Neural progenitor cell (in vitro differentiated cells): ENCODE measurements at regions not wholly inside any gene's neighbourhood (a gene's known extent, or its start where the extent isn't known, plus 50 kb on each side); places are given as distances from the start of the nearest gene placed in this dataset.

Source experiments
- DNase-seq: peaks from one replicate; pipeline ENCODE4 v3.0.0-alpha.2; 2016; ENCODE audit warnings: low spot score
- H2AFZ ChIP-seq: fragments of 200-600 bp; sonication (generic); replicated peaks from 2 replicates; pipeline ENCODE4 v1.6.1; 2016; ENCODE audit warnings: antibody characterized with exemption
- H3F3A ChIP-seq: fragments of 200-600 bp; sonication (generic); 2 replicates; pipeline ENCODE4 v1.6.1; 2016; ENCODE audit warnings: antibody characterized with exemption, low read depth
- H3K27ac ChIP-seq: fragments of 200-600 bp; sonication (generic); 2 replicates; pipeline ENCODE4 v1.5.1; 2016; ENCODE audit warnings: mild to moderate bottlenecking
- H3K27me3 ChIP-seq: fragments of 200-600 bp; sonication (generic); 2 replicates; pipeline ENCODE4 v1.6.1; 2016; ENCODE audit warnings: mild to moderate bottlenecking, moderate library complexity
- H3K36me3 ChIP-seq: fragments of 200-600 bp; sonication (generic); 2 replicates; pipeline ENCODE4 v1.5.1; 2016
- H3K4me1 ChIP-seq: fragments of 200-600 bp; sonication (generic); 2 replicates; pipeline ENCODE4 v1.6.1; 2016; ENCODE audit warnings: mixed run types
- H3K4me2 ChIP-seq: fragments of 200-600 bp; sonication (generic); 2 replicates; pipeline ENCODE4 v1.6.1; 2016
- H3K4me3 ChIP-seq: fragments of 200-600 bp; sonication (generic); 2 replicates; pipeline ENCODE4 v1.5.1; 2016
- H3K79me2 ChIP-seq: fragments of 200-600 bp; sonication (generic); 2 replicates; pipeline ENCODE4 v1.6.1; 2016; ENCODE audit warnings: low read depth
- H3K9ac ChIP-seq: fragments of 200-600 bp; sonication (generic); 2 replicates; pipeline ENCODE4 v1.6.1; 2016
- H3K9me3 ChIP-seq: fragments of 200-600 bp; sonication (generic); 2 replicates; pipeline ENCODE4 v1.5.1; 2016; ENCODE audit warnings: low read depth
- H4K20me1 ChIP-seq: fragments of 200-600 bp; sonication (generic); 2 replicates; pipeline ENCODE4 v1.6.1; 2016; ENCODE audit warnings: low read depth
- H3K27ac Mint-ChIP-seq: 3 replicates; pipeline ENCODE4 v1.8.0; 2021; ENCODE audit warnings: mixed read lengths
- H3K27me3 Mint-ChIP-seq: 2 replicates; pipeline ENCODE4 v1.8.0; 2022; ENCODE audit warnings: low read depth, mild to moderate bottlenecking, inconsistent platforms, moderate library complexity, mixed read lengths; ENCODE audit not compliant: insufficient read depth
- H3K36me3 Mint-ChIP-seq: 3 replicates; pipeline ENCODE4 v1.8.0; 2021; ENCODE audit warnings: mixed read lengths
- H3K4me1 Mint-ChIP-seq: 3 replicates; pipeline ENCODE4 v1.8.0; 2021; ENCODE audit warnings: mixed read lengths
- H3K4me3 Mint-ChIP-seq: 3 replicates; pipeline ENCODE4 v1.8.0; 2021; ENCODE audit warnings: mild to moderate bottlenecking, moderate library complexity, mixed read lengths
- H3K9me3 Mint-ChIP-seq: 3 replicates; pipeline ENCODE4 v1.8.0; 2020; ENCODE audit warnings: mixed read lengths
- EZH2 ChIP-seq: fragments of 200-600 bp; sonication (generic); IDR thresholded peaks from 2 replicates; pipeline ENCODE4 v1.6.1; 2017; ENCODE audit warnings: antibody characterized with exemption, mild to moderate bottlenecking, moderate library complexity
- EZH2phosphoT487 ChIP-seq: fragments of 200-600 bp; sonication (generic); IDR thresholded peaks from 2 replicates; pipeline ENCODE4 v1.6.1; 2017; ENCODE audit warnings: antibody characterized with exemption
- TF ChIP-seq, protein P1 (sequence below): fragments of 200-600 bp; sonication (generic); IDR thresholded peaks from 2 replicates; pipeline ENCODE4 v1.5.1; 2017; ENCODE audit warnings: antibody characterized with exemption, mild to moderate bottlenecking

DNA sequence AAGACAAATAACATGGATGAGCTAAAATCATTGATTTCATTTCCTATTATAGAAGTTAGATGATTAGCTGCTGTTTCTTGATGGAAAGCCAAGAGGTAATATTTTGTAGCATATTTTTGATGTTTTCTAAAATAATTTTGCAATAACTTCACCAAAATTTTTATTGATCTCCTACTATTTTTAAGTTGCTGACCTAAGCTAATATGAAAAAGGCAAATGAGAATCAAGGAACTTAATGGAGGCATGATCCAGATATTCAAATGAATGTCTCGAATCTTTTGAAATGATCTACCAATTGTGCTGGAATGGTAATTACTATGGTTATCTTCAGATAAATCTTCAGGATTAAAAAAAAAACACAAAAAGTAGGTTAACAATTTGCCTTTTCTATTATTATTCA, 1591.4 kb upstream of the PCDH7 start:
- H3K4me1 ChIP-seq: no peaks in the 10 kb centered on the region
- no peak for DNase-seq
- H3K4me3 ChIP-seq: no peak overlapping the region
- no peaks in the 10 kb centered on the region for H3F3A ChIP-seq
- no peaks in the 10 kb centered on the region for H3K36me3 Mint-ChIP-seq
- H3K9ac ChIP-seq: no peak overlapping the region
- H3K79me2 ChIP-seq: no peaks in the 10 kb centered on the region
- no peak overlapping the region for H3K4me2 ChIP-seq
- no peak overlapping the region for H2AFZ ChIP-seq
- H3K36me3 ChIP-seq: no peaks in the 10 kb centered on the region
- H3K27me3 Mint-ChIP-seq: no peaks in the 10 kb centered on the region
- no peaks in the 10 kb centered on the region for H4K20me1 ChIP-seq
- no peak overlapping the region for H3K4me3 Mint-ChIP-seq
- H3K27ac ChIP-seq: no peak overlapping the region
- H3K4me1 Mint-ChIP-seq: no peaks in the 10 kb centered on the region
- TF ChIP-seq EZH2phosphoT487: no peak
- TF ChIP-seq, protein P1, sequence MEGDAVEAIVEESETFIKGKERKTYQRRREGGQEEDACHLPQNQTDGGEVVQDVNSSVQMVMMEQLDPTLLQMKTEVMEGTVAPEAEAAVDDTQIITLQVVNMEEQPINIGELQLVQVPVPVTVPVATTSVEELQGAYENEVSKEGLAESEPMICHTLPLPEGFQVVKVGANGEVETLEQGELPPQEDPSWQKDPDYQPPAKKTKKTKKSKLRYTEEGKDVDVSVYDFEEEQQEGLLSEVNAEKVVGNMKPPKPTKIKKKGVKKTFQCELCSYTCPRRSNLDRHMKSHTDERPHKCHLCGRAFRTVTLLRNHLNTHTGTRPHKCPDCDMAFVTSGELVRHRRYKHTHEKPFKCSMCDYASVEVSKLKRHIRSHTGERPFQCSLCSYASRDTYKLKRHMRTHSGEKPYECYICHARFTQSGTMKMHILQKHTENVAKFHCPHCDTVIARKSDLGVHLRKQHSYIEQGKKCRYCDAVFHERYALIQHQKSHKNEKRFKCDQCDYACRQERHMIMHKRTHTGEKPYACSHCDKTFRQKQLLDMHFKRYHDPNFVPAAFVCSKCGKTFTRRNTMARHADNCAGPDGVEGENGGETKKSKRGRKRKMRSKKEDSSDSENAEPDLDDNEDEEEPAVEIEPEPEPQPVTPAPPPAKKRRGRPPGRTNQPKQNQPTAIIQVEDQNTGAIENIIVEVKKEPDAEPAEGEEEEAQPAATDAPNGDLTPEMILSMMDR: no peak
- no peaks in the 10 kb centered on the region for H3K27me3 ChIP-seq
- H3K9me3 ChIP-seq: no peaks in the 10 kb centered on the region
- H3K9me3 Mint-ChIP-seq: no peaks in the 10 kb centered on the region
- H3K27ac Mint-ChIP-seq: no peak overlapping the region

DNA sequence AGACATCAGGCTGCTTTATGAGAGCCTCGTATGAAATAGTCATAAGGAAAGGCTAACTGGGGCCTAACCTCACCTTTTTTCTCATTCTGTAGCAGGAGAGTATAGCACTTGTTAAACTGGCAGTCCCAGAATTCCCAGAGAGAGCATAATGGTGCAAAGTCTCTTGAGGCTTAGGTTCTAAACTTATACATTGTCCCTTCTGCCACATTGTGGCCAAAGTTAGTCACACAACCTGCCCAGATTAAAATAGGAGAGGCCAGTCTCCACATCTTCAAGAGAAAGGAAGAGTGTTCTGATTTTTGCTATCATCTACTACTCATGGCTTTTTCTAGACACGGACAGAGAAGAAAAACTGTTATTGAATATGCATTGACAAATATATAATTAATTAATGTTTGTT, 1588.9 kb upstream of the PCDH7 start:
- H3K4me3 Mint-ChIP-seq: no peak overlapping the region
- no peaks in the 10 kb centered on the region for H3K27me3 ChIP-seq
- H3K9me3 ChIP-seq: no peaks in the 10 kb centered on the region
- no peak overlapping the region for H3K4me3 ChIP-seq
- no peaks in the 10 kb centered on the region for H4K20me1 ChIP-seq
- H3K4me1 ChIP-seq: no peaks in the 10 kb centered on the region
- no peak for TF ChIP-seq EZH2phosphoT487
- TF ChIP-seq, protein P1: peak; percentile 31
- no peaks in the 10 kb centered on the region for H3K9me3 Mint-ChIP-seq
- H3K4me2 ChIP-seq: no peak overlapping the region
- DNase-seq: peak; percentile 16
- no peak overlapping the region for H3K27ac Mint-ChIP-seq
- H3K36me3 Mint-ChIP-seq: no peaks in the 10 kb centered on the region
- no peaks in the 10 kb centered on the region for H3K4me1 Mint-ChIP-seq
- no peak overlapping the region for H2AFZ ChIP-seq
- H3K27ac ChIP-seq: no peak overlapping the region
- H3K79me2 ChIP-seq: no peaks in the 10 kb centered on the region
- H3K27me3 Mint-ChIP-seq: no peaks in the 10 kb centered on the region
- no peaks in the 10 kb centered on the region for H3K36me3 ChIP-seq
- no peak overlapping the region for H3K9ac ChIP-seq
- H3F3A ChIP-seq: no peaks in the 10 kb centered on the region

DNA sequence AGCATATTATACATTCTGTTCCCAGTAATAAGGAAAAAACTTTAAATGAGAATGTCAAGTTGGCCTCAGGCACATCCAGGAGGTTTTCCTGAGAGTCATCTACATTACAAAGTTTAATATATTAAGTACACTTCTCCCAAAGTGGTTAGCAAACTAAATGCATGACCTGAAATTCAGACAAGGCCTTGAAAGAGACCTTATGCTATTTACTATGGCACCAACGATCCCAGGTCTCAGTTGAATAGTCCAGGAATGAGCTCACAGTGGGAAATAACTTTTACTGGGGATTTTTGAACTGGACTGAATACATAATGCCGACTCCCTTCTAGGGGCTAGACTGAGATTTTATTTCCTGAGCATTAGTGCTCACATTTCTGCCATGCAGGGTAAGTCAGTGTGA, 1577.5 kb upstream of the PCDH7 start:
- no peak overlapping the region for H3K4me3 ChIP-seq
- H3K36me3 Mint-ChIP-seq: no peaks in the 10 kb centered on the region
- H3F3A ChIP-seq: no peaks in the 10 kb centered on the region
- H3K27ac ChIP-seq: no peak overlapping the region
- H3K4me2 ChIP-seq: no peak overlapping the region
- no peaks in the 10 kb centered on the region for H3K79me2 ChIP-seq
- peaks cover 9% of the 10 kb centered on the region for H3K4me1 Mint-ChIP-seq
- no peak overlapping the region for H2AFZ ChIP-seq
- no peak overlapping the region for H3K27ac Mint-ChIP-seq
- H3K36me3 ChIP-seq: no peaks in the 10 kb centered on the region
- no peak overlapping the region for H3K4me3 Mint-ChIP-seq
- peaks cover 2% of the 10 kb centered on the region for H3K9me3 Mint-ChIP-seq
- TF ChIP-seq, protein P1: no peak
- no peak for TF ChIP-seq EZH2phosphoT487
- no peak for TF ChIP-seq EZH2
- H3K27me3 ChIP-seq: no peaks in the 10 kb centered on the region
- H3K9ac ChIP-seq: no peak overlapping the region
- no peaks in the 10 kb centered on the region for H3K9me3 ChIP-seq
- no peaks in the 10 kb centered on the region for H4K20me1 ChIP-seq
- DNase-seq: no peak
- H3K4me1 ChIP-seq: no peaks in the 10 kb centered on the region
- H3K27me3 Mint-ChIP-seq: peaks cover 2% of the 10 kb centered on the region

DNA sequence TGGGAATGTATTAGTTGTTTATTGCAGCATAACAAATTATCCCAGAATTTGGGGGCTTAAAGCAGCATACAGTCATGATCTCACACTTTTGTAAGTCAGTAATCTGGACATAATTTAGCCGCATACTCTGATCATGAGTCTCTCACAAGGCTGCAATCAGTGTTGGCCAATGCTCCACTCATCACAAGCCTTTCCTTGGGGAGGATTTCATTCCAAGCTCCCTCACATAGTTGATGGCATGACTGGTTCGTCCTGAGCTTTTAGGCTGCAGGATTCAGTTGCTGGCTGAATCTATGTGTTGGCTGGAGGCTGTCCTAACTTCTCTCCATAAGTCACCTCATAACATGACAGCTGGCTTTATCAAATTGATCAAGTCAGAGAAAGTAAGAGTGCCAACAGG, 1568.6 kb upstream of the PCDH7 start:
- H3F3A ChIP-seq: no peaks in the 10 kb centered on the region
- H3K4me1 ChIP-seq: no peaks in the 10 kb centered on the region
- H3K9me3 Mint-ChIP-seq: peaks cover 2% of the 10 kb centered on the region
- H3K9ac ChIP-seq: no peak overlapping the region
- no peaks in the 10 kb centered on the region for H3K79me2 ChIP-seq
- no peak overlapping the region for H3K27ac Mint-ChIP-seq
- H4K20me1 ChIP-seq: no peaks in the 10 kb centered on the region
- TF ChIP-seq EZH2phosphoT487 (no peak), EZH2 (no peak)
- TF ChIP-seq, protein P1: no peak
- H3K36me3 Mint-ChIP-seq: no peaks in the 10 kb centered on the region
- H3K36me3 ChIP-seq: no peaks in the 10 kb centered on the region
- no peak overlapping the region for H3K4me3 ChIP-seq
- peak overlapping the region; percentile 19 for H2AFZ ChIP-seq
- H3K27me3 ChIP-seq: no peaks in the 10 kb centered on the region
- DNase-seq: no peak
- no peaks in the 10 kb centered on the region for H3K27me3 Mint-ChIP-seq
- no peak overlapping the region for H3K27ac ChIP-seq
- H3K4me2 ChIP-seq: no peak overlapping the region
- H3K9me3 ChIP-seq: no peaks in the 10 kb centered on the region
- no peaks in the 10 kb centered on the region for H3K4me1 Mint-ChIP-seq
- no peak overlapping the region for H3K4me3 Mint-ChIP-seq
